Type B pancreatic cell (in vitro differentiated cells): ENCODE measurements at regions not wholly inside any gene's neighbourhood (a gene's known extent, or its start where the extent isn't known, plus 50 kb on each side); places are given as distances from the start of the nearest gene placed in this dataset.

Experiments
- DNase-seq: peaks from one replicate; pipeline ENCODE4 v3.0.0; 2021; ENCODE audit warnings: mixed read lengths; ENCODE audit not compliant: unreplicated experiment; ENCODE audit errors: extremely low spot score
- H3K27ac Mint-ChIP-seq: 2 replicates; pipeline ENCODE4 v1.8.0; 2021; ENCODE audit warnings: mild to moderate bottlenecking, mixed read lengths
- H3K27me3 Mint-ChIP-seq: 2 replicates; pipeline ENCODE4 v1.8.0; 2021; ENCODE audit warnings: mixed read lengths
- H3K36me3 Mint-ChIP-seq: 2 replicates; pipeline ENCODE4 v1.8.0; 2021; ENCODE audit warnings: mixed read lengths
- H3K4me1 Mint-ChIP-seq: one replicate; pipeline ENCODE4 v1.8.0; 2021; ENCODE audit warnings: mixed read lengths; ENCODE audit not compliant: unreplicated experiment
- H3K4me3 Mint-ChIP-seq: 2 replicates; pipeline ENCODE4 v1.8.0; 2021; ENCODE audit warnings: mild to moderate bottlenecking, mixed read lengths
- H3K9me3 Mint-ChIP-seq: 2 replicates; pipeline ENCODE4 v1.8.0; 2021; ENCODE audit warnings: mixed read lengths
- CTCF ChIP-seq: fragments of 200-600 bp; sonication (generic); conservative IDR thresholded peaks from 2 replicates; pipeline ENCODE4 v1.5.0; 2021; ENCODE audit warnings: antibody characterized with exemption, mild to moderate bottlenecking

DNA sequence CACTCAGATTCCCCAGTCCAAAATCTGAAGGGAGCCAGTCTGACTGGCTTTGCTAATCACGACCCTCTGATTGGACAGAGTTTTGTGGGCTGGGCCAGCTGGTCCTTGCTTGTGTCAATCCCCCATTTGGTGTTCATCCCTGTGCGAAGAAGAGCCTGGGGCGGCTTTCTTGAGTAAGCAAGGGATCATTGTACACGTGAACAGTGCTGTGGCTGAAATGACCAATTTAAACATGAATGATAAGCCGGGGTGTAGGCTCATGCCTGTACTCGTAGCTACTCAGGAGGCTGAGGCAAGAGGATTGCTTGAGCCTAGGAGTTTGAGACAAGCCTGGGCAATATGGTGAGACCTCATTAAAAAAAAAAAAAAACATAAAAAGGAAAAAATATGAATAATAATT, 379.1 kb downstream of the RAPGEF2 start:
- no peak overlapping the region for H3K4me3 Mint-ChIP-seq
- H3K27me3 Mint-ChIP-seq = peaks cover 5% of the 10 kb centered on the region
- TF ChIP-seq CTCF = no peak
- DNase-seq = no peak
- H3K36me3 Mint-ChIP-seq = no peaks in the 10 kb centered on the region
- peaks cover 16% of the 10 kb centered on the region for H3K4me1 Mint-ChIP-seq
- H3K9me3 Mint-ChIP-seq = no peaks in the 10 kb centered on the region
- H3K27ac Mint-ChIP-seq = no peak overlapping the region

GRCh38 chr4:159483110-159483781, 380.4 kb downstream of the RAPGEF2 start:
- no peak overlapping the region for H3K4me3 Mint-ChIP-seq
- H3K27me3 Mint-ChIP-seq = peaks cover 11% of the 10 kb centered on the region
- no peak for TF ChIP-seq CTCF
- peaks cover 23% of the 10 kb centered on the region for H3K4me1 Mint-ChIP-seq
- H3K27ac Mint-ChIP-seq = peak overlapping the region; percentile 68
- H3K9me3 Mint-ChIP-seq = no peaks in the 10 kb centered on the region
- H3K36me3 Mint-ChIP-seq = no peaks in the 10 kb centered on the region
- DNase-seq = no peak

DNA sequence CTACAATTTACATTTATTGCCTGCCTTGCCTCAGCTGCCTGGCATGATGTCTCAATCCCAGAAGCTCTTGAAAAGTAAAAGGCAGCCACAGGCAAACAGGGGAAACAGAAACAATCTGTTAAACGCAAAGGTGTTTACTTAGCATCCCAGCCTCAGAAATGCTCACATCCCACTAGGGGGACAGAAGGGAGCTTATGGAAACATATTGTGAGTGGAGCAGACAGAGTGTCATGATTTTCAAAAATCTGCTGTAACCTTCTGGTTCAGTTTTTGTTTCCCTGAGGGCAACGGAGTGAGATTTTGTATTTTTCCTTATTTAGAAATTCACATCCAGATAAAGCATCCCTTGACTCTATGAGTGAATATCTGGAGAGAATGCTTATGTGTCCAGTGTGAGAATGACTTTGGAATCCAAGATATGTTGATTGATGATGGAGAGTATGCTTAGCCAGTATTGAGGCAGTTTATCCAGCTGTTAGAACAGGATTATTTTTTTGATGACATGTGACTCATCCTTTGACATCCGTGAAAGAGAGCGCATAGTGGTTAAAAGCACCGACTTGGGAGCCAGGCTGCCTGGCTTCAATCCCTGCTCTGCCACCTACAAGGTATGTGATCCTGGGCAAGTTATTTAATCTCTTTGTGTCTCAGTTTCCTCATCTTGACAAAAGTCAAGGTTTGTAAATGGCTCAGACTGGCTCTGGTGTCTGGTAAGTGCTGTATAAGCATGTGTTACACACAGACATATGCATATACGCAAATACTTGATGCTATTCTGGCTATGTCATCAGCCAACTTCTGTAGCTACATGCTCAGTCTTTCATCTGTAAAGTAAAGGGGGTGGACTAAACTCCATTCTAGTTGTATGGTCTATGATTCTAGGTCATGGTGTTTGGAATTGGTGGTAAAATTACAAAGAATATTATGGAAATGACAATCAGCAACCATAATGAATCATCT, 381.2 kb downstream of the RAPGEF2 start:
- Mint-ChIP-seq H3K36me3 (no peaks in the 10 kb centered on the region), H3K27ac (peak overlapping the region; percentile 68), H3K27me3 (peaks cover 15% of the 10 kb centered on the region), H3K4me1 (peaks cover 23% of the 10 kb centered on the region), H3K9me3 (no peaks in the 10 kb centered on the region), H3K4me3 (peak overlapping the region; percentile 39)
- no peak for DNase-seq
- TF ChIP-seq CTCF = peak; percentile 19

GRCh38 chr4:159484864-159485263, 382.0 kb downstream of the RAPGEF2 start:
- no peak for DNase-seq
- no peak for TF ChIP-seq CTCF
- Mint-ChIP-seq H3K36me3 (no peaks in the 10 kb centered on the region), H3K27ac (no peak overlapping the region), H3K4me3 (no peak overlapping the region), H3K9me3 (no peaks in the 10 kb centered on the region), H3K27me3 (peaks cover 17% of the 10 kb centered on the region), H3K4me1 (peaks cover 23% of the 10 kb centered on the region)

DNA sequence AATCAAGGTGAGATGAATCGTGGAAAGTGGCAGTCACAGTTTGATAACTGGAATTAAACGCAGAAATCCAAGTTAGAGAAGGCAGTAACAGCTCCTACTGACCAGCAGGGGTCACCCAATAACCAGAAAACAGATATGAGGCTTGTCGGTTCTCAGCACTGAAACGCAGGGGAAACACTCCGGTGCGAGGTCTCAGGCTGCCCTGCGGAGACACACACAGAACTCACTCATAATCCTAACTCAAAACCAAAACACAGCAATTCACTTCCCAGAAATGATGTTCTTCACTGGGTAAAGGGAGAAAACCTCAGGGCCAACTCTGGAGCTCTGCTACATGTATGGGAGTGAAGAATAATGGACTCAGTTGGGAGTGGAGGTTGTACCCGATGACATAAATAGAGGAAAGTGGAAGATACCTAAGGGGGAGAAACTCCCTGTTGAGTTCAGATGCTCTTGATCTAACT, 384.4 kb downstream of the RAPGEF2 start:
- Mint-ChIP-seq H3K9me3 (peaks cover 12% of the 10 kb centered on the region), H3K27me3 (peaks cover 14% of the 10 kb centered on the region), H3K4me3 (peak overlapping the region; percentile 76), H3K27ac (no peak overlapping the region), H3K4me1 (peaks cover 23% of the 10 kb centered on the region), H3K36me3 (no peaks in the 10 kb centered on the region)
- DNase-seq = no peak
- TF ChIP-seq CTCF = peak; percentile 95
